Mucosa of stomach (tissue), 1 donor: ENCODE measurements at regions not wholly inside any gene's neighbourhood (a gene's known extent, or its start where the extent isn't known, plus 50 kb on each side); places are given as distances from the start of the nearest gene placed in this dataset.

Experiments
- H3K27me3 ChIP-seq: one replicate; pipeline ENCODE4 v1.7.0; 2013; ENCODE audit warnings: mild to moderate bottlenecking, low read length; ENCODE audit not compliant: control insufficient read depth, insufficient read depth
- H3K36me3 ChIP-seq: one replicate; pipeline ENCODE4 v1.7.0; 2013; ENCODE audit warnings: low read length; ENCODE audit not compliant: control insufficient read depth, insufficient read depth
- H3K4me1 ChIP-seq: one replicate; pipeline ENCODE4 v1.7.0; 2013; ENCODE audit warnings: mild to moderate bottlenecking, low read length; ENCODE audit not compliant: control insufficient read depth, insufficient read depth
- H3K4me3 ChIP-seq: one replicate; pipeline ENCODE4 v1.7.0; 2013; ENCODE audit warnings: low read length
- H3K9ac ChIP-seq: one replicate; pipeline ENCODE4 v1.7.0; 2013; ENCODE audit warnings: mild to moderate bottlenecking, low read length, moderate library complexity
- H3K9me3 ChIP-seq: one replicate; pipeline ENCODE4 v1.7.0; 2013; ENCODE audit warnings: mild to moderate bottlenecking, low read length, moderate library complexity; ENCODE audit not compliant: control insufficient read depth
- donor health status: Pancreatic carcinoma.

DNA sequence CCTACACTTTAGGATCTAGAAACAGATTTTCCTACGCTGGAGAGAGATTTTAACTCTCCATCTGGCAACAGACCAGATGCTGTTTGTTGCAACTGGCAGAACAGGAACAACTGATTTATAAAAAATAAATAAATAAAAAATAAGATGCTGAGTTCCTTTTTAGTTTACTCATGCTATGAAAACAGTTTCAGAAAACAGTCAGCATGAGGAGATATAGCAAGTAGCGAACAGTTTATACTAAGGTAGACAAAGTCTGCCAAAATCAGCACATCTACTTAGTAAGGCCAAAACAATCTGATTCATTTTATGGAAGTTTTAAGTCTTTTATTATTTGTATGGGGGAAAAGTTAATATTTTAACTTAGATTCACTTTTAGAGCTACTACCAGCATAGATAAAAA, 974.0 kb upstream of the CNTNAP5 start:
- Histone ChIP-seq H3K4me1 (no peaks in the 10 kb centered on the region), H3K27me3 (no peaks in the 10 kb centered on the region)

DNA sequence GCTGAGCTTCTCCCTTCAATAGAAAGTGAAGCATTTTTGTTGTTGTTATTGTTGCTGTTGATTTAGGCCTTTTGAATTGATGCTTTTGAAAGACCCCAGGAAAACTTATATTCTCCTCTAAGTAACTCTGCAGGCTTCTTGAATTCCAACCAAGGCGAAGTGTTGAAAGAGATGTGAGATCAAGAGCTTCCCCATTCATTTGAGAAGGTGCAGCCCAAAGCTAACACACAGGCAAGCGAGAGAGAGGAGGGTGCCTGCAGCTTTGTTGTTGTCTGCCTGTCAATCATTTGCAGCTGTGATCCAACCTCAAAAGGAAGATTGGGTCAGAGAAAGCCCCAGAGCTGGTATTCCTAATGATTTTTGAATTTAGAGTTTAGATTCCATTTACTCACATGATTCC, 963.6 kb upstream of the CNTNAP5 start:
- Histone ChIP-seq H3K27me3 (no peaks in the 10 kb centered on the region), H3K4me3 (no peak overlapping the region), H3K4me1 (no peaks in the 10 kb centered on the region), H3K9me3 (no peaks in the 10 kb centered on the region), H3K36me3 (no peaks in the 10 kb centered on the region), H3K9ac (no peak overlapping the region)

More for the DNA sequence above, 974.0 kb upstream of the CNTNAP5 start:
- Histone ChIP-seq H3K4me3 (no peak overlapping the region), H3K9me3 (no peaks in the 10 kb centered on the region), H3K36me3 (no peaks in the 10 kb centered on the region), H3K9ac (no peak overlapping the region)

DNA sequence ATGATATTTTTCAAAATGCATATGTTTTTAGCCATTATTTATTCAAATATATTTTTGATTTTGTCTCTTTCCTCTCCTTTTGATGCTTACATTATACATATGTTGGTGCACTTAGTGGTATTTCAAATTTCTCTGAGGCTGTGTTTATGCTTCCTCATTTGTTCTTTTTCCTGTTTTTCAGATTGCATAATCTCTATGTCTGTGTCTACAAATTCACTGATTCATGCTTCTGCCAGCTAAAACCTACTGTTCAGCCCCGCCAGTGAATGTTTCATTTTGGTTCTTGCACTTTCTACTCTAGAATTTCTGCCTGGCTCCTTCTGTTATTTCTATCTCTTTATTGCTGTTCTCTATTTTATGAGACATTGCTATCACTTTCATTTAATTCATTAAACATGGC, 951.7 kb upstream of the CNTNAP5 start:
- H3K9ac ChIP-seq = no peak overlapping the region

DNA sequence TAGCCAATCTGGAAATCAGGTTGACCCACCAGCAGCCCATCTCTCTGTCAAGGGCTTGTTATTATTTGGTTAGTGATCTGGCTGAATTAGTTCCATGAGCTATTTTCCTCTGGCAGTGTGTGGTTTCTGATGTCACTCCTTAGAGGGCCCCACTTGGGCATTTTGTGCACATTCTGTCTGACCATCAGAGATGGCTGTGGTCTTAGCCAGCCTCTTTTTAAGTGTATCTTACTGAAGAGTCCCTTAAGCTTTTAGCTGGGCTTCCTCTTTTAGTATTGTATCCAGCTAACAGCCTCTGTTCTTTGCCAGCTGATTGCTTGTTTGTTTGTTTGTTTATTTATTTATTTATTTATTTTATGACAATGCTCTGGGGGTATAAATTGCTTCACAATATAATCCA, 951.1 kb upstream of the CNTNAP5 start:
- H3K9ac ChIP-seq = no peak overlapping the region
- no peaks in the 10 kb centered on the region for H3K27me3 ChIP-seq
- H3K4me3 ChIP-seq = no peak overlapping the region
- H3K36me3 ChIP-seq = no peaks in the 10 kb centered on the region
- no peaks in the 10 kb centered on the region for H3K4me1 ChIP-seq
- H3K9me3 ChIP-seq = no peaks in the 10 kb centered on the region

More for the DNA sequence above, 951.7 kb upstream of the CNTNAP5 start:
- H3K36me3 ChIP-seq = no peaks in the 10 kb centered on the region
- H3K9me3 ChIP-seq = no peaks in the 10 kb centered on the region
- no peaks in the 10 kb centered on the region for H3K4me1 ChIP-seq
- no peak overlapping the region for H3K4me3 ChIP-seq
- H3K27me3 ChIP-seq = no peaks in the 10 kb centered on the region

DNA sequence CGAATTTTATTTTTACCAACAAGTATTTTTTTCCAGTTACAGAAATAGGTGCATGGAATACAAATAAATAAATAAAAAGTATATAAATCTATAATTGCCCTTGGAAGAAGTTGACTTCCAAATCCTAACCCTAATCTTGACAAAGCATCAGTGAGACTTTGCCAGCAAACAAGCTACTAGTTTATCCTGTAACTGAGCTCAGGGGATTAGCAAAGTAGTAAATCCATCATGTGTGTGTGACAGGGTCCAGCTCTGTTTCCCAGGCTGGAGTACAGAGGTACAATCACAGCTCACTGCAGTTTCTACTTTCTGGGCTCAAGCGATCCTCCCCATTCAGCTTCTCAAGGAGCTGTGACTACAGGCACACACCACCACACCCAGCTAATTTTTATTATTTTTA, 948.0 kb upstream of the CNTNAP5 start:
- Histone ChIP-seq H3K9ac (no peak overlapping the region), H3K36me3 (no peaks in the 10 kb centered on the region), H3K27me3 (no peaks in the 10 kb centered on the region), H3K9me3 (no peaks in the 10 kb centered on the region), H3K4me3 (no peak overlapping the region), H3K4me1 (no peaks in the 10 kb centered on the region)

GRCh38 chr2:123080331-123080730, 944.8 kb upstream of the CNTNAP5 start:
- Histone ChIP-seq H3K4me3 (no peak overlapping the region), H3K4me1 (no peaks in the 10 kb centered on the region), H3K9ac (no peak overlapping the region), H3K27me3 (no peaks in the 10 kb centered on the region), H3K36me3 (no peaks in the 10 kb centered on the region), H3K9me3 (no peaks in the 10 kb centered on the region)

DNA sequence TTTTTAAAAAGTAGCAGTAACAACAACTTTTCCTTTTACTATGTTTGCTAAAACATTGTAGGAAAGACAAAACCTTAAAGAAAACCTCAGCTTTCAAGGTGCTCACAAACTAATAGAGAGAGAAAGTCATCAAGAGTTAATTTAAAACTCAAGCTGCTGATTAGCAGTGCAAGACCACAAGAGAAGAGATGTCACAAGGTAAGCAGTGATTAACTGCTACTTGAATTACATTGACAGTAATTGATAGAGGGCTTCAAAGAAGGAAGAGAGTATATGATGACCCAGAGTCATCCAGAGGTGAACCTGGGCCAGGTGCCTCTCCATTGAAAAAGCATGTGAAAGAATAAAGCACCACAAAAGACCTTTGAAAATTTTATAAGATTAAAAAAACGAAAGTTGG, 939.6 kb upstream of the CNTNAP5 start:
- Histone ChIP-seq H3K36me3 (no peaks in the 10 kb centered on the region), H3K4me1 (no peaks in the 10 kb centered on the region), H3K9ac (no peak overlapping the region), H3K4me3 (no peak overlapping the region), H3K27me3 (no peaks in the 10 kb centered on the region), H3K9me3 (no peaks in the 10 kb centered on the region)

GRCh38 chr2:123086613-123087385, 938.3 kb upstream of the CNTNAP5 start:
- Histone ChIP-seq H3K4me1 (no peaks in the 10 kb centered on the region), H3K4me3 (no peak overlapping the region), H3K9me3 (no peaks in the 10 kb centered on the region), H3K9ac (no peak overlapping the region), H3K27me3 (no peaks in the 10 kb centered on the region), H3K36me3 (no peaks in the 10 kb centered on the region)

- Histone ChIP-seq H3K9ac (no peak overlapping the region), H3K36me3 (no peaks in the 10 kb centered on the region), H3K4me3 (no peak overlapping the region), H3K9me3 (no peaks in the 10 kb centered on the region), H3K4me1 (no peaks in the 10 kb centered on the region), H3K27me3 (no peaks in the 10 kb centered on the region)
Measured at GRCh38 chr2:123091471-123091870, 933.6 kb upstream of the CNTNAP5 start.

DNA sequence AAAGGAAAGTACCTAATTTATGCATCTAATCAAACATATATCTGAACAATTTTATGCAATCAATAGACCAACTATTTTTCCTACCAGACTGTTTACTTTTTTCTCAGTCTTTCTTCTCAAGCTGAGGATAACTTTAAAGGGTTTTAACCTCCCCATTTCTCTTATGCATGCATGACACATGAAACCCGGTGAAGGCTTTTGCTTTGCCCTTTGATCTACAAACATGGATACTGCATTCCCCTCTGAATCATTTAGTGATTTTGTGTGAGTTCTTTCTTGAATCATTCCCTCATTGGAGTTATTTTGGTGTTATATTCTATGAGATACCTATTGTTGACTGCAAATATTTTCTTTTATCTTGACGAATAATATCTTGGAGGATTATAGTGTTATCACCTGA, 931.9 kb upstream of the CNTNAP5 start:
- no peaks in the 10 kb centered on the region for H3K36me3 ChIP-seq
- H3K4me3 ChIP-seq = no peak overlapping the region
- H3K4me1 ChIP-seq = no peaks in the 10 kb centered on the region
- no peaks in the 10 kb centered on the region for H3K9me3 ChIP-seq
- no peak overlapping the region for H3K9ac ChIP-seq
- H3K27me3 ChIP-seq = no peaks in the 10 kb centered on the region

GRCh38 chr2:123095219-123095835, 929.8 kb upstream of the CNTNAP5 start:
- Histone ChIP-seq H3K36me3 (no peaks in the 10 kb centered on the region), H3K4me1 (no peaks in the 10 kb centered on the region), H3K9me3 (no peaks in the 10 kb centered on the region), H3K27me3 (no peaks in the 10 kb centered on the region), H3K4me3 (no peak overlapping the region), H3K9ac (no peak overlapping the region)

DNA sequence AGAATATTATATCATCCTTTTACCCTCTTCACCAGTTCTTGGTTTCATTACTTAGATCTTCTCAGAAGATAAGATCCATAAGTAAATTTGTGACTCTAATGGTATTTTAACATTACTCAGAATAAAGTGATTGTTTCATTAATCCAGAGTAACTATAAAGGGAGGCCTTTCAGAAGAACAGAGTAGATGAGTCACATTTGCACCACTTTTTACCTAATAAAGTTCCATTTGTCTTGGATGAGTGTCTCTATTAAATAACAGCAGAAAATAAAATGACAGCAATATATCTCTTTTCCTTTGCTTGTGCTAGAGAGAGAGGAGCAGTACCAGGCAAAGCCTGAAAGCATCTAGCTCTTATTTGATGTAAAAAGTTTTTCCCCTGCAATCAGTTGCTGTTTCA, 926.5 kb upstream of the CNTNAP5 start:
- H3K4me1 ChIP-seq = no peaks in the 10 kb centered on the region

More for the DNA sequence above, 926.5 kb upstream of the CNTNAP5 start:
- H3K9ac ChIP-seq = no peak overlapping the region
- H3K4me3 ChIP-seq = no peak overlapping the region
- H3K9me3 ChIP-seq = no peaks in the 10 kb centered on the region
- H3K36me3 ChIP-seq = no peaks in the 10 kb centered on the region
- no peaks in the 10 kb centered on the region for H3K27me3 ChIP-seq
